HG03135 (cell line): ENCODE measurements at regions not wholly inside any gene's neighbourhood (a gene's known extent, or its start where the extent isn't known, plus 50 kb on each side); places are given as distances from the start of the nearest gene placed in this dataset.

Source experiments
- ATAC-seq: cut with Tn5 transposase; IDR thresholded peaks from one replicate; pipeline ENCODE4 v1.9.1; 2021; ENCODE audit warnings: mild to moderate bottlenecking, moderate library complexity; ENCODE audit not compliant: unreplicated experiment

DNA sequence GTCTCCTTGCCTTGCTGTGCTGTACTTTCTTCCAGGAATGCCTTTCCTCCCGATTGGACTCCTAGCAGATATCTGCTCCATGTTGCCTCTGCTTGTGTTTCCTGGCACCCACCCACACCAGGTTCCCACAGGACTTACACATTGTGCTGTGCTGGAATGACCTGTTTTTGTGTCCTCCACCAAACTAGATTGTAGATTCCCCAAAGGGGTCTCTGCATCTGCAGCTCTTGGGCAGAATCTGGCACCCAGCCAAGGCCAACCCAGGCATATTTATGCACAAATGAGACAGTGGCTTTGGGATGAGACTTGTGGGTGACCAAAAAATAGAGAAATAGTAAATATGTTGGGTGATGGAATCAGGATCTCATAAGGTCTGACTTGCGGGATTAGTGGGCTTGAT is 278.2 kb downstream of the RRAGC start:
- ATAC-seq: no peak

DNA sequence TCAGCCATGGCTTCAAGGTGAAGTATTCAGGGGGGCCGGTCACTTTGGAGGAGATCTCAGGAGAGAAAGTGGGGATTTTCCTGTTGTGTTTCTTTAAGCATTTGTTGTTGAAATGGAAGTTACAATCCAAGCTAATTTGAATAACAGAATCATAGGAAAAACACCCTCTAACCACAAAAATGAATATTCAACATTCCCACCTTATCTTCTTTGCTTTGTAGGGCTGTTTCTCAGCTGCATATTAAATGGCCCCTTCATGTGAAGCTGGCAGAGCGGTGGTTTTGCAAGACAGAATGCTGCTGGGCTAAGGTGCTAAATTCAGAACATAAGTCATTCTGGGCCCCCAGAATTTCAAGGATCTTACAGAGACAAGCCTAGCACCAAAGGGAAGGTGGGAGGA is 279.0 kb downstream of the RRAGC start:
- ATAC-seq: no peak

GRCh38 chr1:38579056-38579455 is 280.5 kb downstream of the RRAGC start:
- no peak for ATAC-seq

GRCh38 chr1:38578271-38578951 is 281.2 kb downstream of the RRAGC start:
- ATAC-seq: no peak

- no peak for ATAC-seq
Observed at GRCh38 chr1:38577937-38578270, 281.7 kb downstream of the RRAGC start.

DNA sequence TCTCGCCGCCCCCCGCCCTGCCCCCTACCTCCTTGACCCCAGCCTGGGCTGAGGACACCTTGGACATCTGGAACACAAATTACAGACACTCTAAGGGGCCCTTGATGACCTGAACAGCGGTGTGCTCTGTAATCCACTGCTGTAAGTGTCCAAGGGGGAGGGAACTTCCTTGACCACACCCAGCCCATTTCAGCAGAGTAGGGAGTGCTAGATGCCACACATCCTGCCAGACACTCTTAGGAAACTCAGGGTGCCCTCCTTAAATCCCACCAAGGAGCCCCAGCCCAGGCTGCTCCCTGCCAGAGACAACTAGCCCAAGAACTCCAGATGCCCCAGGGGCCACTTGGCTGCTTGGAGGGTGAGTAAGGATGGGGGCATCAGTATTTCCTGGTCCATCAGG is 282.2 kb downstream of the RRAGC start:
- ATAC-seq: no peak

GRCh38 chr1:38576241-38576640 is 283.3 kb downstream of the RRAGC start:
- no peak for ATAC-seq

DNA sequence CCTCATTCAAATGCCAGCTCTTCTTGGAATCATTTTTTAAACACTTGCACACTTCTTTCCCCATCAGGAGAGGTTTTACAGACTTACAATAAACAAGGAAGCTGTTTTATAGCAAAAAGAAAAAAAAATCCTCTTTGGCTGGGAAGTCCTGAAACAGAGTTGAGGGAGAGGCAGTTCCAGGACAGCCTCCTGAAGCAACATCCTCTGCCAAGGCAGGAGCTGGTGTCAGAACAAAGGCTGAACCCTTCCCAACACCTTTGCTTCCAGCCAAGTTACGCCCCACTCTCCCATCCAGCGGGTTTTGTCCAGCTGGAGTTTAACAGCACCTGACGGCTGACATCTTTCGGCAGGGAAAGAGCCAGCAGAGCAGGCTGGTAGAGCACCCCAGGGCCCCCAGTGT is 287.8 kb downstream of the RRAGC start:
- ATAC-seq: no peak

DNA sequence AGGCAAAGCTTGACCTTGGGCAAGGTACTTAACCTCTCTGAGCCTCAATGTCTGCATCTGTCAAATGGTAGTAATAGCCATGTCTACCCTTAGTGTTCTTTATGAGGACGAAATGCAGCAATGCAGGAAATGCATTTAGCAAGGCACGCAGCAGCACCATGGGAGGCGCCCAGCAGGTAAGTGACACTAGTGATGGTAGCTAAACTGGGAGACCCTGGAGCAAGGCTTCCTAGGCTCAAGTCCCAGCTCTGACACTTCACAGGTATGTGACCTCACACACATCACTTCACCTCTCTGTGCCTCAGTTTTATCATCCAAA is 289.0 kb downstream of the RRAGC start:
- ATAC-seq: no peak

DNA sequence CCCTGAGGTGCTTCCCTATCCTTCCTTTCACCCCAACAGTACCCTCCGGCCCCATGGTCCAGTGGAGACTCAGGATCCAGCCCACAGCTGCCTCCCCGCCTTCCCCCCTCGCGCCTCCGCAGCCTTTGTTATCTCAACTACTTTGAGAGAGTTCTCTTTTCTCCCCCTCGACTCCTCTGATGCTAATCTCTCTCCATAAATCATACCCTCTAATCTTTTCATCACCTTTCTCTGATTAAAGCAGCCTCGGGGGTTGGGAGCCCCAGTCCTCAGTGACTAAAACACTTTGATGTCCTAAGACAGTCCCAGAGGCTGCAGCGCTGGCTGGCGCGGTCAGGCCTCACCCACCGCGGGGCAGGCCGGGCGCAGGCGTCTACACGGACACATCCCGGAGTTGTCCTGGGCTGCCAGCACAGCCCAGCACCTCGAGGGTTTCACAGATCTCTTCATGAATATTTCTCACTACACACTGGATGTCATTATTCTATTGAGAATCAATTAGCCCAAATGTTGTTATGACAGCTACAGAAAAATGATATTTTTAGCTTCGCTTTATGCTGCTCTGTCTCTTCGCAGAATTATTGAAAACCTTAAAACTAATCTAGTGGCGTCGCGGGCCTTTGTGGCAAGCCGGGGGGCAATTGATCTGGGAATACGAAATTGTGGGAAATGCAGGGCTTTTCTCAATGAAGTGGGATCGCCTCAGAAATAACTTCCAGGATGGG is 289.5 kb downstream of the RRAGC start:
- ATAC-seq: no peak

GRCh38 chr1:38568061-38568857 is 291.3 kb downstream of the RRAGC start:
- no peak for ATAC-seq

DNA sequence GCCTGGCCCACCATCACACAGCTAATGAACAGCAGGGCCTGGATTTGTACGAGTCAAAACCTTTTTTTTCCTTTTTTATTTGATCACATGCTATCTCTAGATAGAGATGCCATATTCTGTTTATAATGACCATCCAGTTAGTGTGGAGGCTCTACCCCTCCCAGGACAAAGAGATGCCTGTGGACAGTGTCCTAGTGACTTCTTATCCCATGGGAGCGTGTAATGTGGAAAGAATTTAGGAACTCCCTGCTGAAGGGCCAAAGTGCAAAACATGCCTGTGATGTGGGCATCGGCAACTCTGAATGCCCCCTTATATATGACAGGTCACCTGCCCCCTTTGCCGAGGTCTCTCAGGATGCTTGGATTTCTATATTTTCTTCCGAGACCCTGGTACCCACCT is 292.2 kb downstream of the RRAGC start:
- ATAC-seq: no peak

DNA sequence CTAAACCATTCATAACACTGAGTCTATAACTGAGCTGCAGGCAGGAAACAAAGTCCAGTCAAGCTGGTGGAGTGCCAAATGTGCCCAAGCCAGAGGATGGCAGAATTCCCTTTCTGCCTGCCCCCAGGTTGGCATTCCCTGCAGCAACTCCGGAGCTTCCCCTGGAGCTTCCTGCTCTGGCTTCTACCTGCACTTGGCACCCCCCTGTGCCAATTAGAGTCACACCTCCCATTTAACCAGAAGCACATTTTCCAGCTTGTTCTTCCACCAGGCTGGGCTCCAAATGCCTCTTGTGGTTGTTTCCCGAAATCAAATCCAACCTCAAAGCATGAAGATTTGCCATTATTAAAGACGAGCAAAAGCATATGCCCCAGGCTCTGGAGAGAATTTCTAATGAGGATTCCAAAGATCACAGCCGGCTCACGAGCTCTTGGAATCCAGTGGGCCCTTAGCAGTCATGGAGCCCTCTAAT is 294.5 kb downstream of the RRAGC start:
- no peak for ATAC-seq

GRCh38 chr1:38563942-38564735 is 295.4 kb downstream of the RRAGC start:
- ATAC-seq: no peak

DNA sequence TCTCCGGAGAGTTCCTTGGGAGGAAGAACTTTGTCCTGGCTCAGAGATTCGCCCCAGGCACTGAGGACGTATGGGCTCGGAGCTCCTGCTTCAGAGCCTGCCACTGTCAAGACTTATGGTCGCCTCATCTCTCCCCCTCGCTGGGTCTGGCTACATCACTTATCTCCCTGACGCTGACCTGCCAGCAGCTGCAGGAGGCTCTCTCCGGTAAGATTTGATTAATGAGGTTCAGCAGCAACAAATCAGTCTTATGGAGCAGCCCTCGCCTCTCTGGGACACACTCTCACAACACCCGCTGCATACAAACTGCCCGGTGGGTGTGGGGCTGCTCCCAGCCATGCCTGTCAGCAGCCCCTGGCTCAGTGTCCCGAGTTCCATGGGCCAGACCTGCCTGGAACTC is 297.8 kb downstream of the RRAGC start:
- ATAC-seq: no peak

GRCh38 chr1:38561110-38561509 is 298.5 kb downstream of the RRAGC start:
- ATAC-seq: no peak

DNA sequence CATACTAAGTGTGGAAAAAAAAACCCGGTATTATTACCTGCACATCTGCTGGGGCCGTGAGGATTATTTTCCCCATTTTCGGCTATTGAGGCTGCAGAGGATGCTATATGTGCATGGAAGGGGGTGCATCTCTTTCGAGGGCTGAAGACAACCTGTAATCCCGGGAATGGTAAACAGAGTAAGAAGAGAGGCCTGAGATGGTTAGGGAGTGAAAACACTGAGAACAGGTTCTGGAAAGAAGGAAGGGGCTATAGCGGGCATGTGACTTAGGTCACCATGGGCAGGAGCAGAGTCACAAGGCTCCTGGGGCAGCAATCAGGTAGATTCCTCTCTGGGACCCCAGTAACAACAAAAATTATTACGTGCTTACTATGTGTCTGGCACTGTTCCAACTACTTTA is 299.1 kb downstream of the RRAGC start:
- no peak for ATAC-seq

- ATAC-seq: peak; percentile 75
Observed at GRCh38 chr1:38559446-38560165, 300.0 kb downstream of the RRAGC start.

DNA sequence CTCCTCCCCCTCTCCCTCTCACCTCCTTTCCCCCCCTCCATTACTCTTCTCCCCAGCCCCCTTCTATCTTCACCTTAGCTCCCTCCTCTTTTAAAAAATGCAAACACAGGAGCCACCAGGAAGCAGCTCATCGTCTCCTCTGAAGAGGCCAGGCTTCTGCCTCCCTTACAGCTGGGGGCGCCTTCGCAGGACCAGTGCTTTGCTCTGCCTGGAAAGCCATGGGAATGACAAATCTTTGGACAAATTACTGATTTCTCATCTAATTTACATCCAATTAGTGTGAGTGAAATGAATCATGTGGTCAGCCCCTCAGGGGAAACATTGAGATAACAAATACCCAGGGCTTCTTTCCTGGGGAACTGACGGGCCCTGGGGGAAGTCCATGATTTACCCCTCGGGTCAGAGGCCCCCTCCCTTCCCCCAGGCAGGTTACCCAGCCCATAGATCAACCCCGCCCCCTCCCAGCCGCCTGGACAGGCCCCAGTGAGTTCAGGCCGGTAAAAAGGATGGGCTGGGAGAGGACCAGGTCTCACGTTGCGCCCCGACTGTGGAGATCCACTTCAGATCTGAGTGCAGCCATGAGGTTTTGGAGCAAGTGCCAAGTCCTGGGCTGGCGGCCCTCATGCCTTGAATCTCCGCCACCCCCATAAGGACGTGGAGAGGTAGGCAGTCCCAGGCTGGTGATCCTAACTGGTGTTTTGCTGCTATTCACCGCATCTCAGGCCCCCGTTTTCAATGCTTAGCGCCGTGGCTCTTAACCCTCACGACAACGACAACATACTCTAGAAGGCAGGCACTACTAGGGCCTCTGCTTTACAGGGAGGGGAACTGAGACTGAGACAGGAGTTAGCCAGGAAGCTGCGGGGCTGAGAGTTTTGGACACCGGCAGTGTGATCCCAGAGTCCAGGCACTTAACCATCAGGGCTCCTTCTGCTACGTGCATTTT is 300.8 kb downstream of the RRAGC start:
- ATAC-seq: peak; percentile 34
